ENCODE measurements at regions not wholly inside any gene's neighbourhood (a gene's known extent, or its start where the extent isn't known, plus 50 kb on each side); places are given as distances from the start of the nearest gene placed in this dataset.

DNA sequence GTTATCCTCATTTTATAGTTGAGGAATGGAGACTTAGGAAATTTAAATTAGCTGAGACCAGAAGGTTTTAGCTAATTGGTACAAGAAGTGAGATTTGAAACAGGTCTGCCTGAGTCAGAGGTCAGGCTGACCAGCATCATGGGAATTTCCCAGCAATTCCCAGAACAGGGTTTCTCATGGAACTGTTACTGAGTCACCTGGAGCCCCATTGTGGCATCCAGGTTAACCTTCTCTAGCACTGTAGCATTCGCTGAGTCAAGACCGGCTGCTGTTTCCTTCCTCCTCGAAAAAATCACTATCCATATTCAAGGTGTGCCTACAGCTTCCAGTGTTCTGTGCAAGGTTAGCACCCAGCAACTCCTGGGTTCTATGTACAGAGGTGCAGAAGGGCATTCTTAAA, 238.0 kb upstream of the MAN1A1 start:
- TF ChIP-seq CTCF (IDR thresholded peaks at IDR 0.05) = no peak
- TF ChIP-seq POLR2A (IDR thresholded peaks at IDR 0.05) = no peak
- no peak for TF ChIP-seq EP300 (IDR thresholded peaks at IDR 0.05)

Data from gastroesophageal sphincter (tissue), 3 donors.